Right lobe of liver (tissue), 4 donors: ENCODE measurements at regions not wholly inside any gene's neighbourhood (a gene's known extent, or its start where the extent isn't known, plus 50 kb on each side); places are given as distances from the start of the nearest gene placed in this dataset.

Source experiments
- POLR2A ChIP-seq: fragments of 450-650 bp; IDR thresholded peaks from one replicate; pipeline ENCODE4 v1.6.1; 2017; ENCODE audit warnings: antibody characterized with exemption, mild to moderate bottlenecking
- TF ChIP-seq, protein P1 (sequence below), 4 donors: fragments of 200-600 bp in 3 of 4; fragments of 450-650 bp in 1 of 4; IDR thresholded peaks; one replicate each; pipeline versions ENCODE4 v1.5.1 to v1.8.0; 2016 to 2022; ENCODE audit warnings: antibody characterized with exemption in 4 of 4, mild to moderate bottlenecking in 2 of 4
- donor health status: DM: no; HTN: no; CAD: no.
- donor health status: DM: no; HTN: no; CAD: no.
- donor health status: DM: no; HTN: yes; CAD: no.

GRCh38 chr11:4191031-4191571, 96.5 kb downstream of the RRM1 start:
- TF ChIP-seq, protein P1, sequence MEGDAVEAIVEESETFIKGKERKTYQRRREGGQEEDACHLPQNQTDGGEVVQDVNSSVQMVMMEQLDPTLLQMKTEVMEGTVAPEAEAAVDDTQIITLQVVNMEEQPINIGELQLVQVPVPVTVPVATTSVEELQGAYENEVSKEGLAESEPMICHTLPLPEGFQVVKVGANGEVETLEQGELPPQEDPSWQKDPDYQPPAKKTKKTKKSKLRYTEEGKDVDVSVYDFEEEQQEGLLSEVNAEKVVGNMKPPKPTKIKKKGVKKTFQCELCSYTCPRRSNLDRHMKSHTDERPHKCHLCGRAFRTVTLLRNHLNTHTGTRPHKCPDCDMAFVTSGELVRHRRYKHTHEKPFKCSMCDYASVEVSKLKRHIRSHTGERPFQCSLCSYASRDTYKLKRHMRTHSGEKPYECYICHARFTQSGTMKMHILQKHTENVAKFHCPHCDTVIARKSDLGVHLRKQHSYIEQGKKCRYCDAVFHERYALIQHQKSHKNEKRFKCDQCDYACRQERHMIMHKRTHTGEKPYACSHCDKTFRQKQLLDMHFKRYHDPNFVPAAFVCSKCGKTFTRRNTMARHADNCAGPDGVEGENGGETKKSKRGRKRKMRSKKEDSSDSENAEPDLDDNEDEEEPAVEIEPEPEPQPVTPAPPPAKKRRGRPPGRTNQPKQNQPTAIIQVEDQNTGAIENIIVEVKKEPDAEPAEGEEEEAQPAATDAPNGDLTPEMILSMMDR (IDR thresholded peaks at IDR 0.05), result no peak
- peak; percentile 19 for TF ChIP-seq POLR2A
